ENCODE measurements at regions not wholly inside any gene's neighbourhood (a gene's known extent, or its start where the extent isn't known, plus 50 kb on each side); places are given as distances from the start of the nearest gene placed in this dataset.

- Histone ChIP-seq H3F3A (replicated peaks; ENCODE audit: low read depth) (no peaks in the 10 kb centered on the region), H3K9me2 (ENCODE audit: insufficient read depth) (0 out of 2 replicates have a peak, but pooled peaks cover 4% of the 10 kb centered on the region), H3K36me3 (ENCODE audit: insufficient read depth) (no peaks in the 10 kb centered on the region), H3K4me1 (ENCODE audit: insufficient read depth) (peaks cover 7% of the 10 kb centered on the region; the same call in 1 of the 2 replicates), H3K27me3 (ENCODE audit: insufficient read depth) (no peaks in the 10 kb centered on the region), H3K4me3 (no peak overlapping the region), H3K79me2 (replicated peaks; ENCODE audit: insufficient read depth) (no peaks in the 10 kb centered on the region), H3K4me2 (no peak overlapping the region), H3K27ac (ENCODE audit: low read depth) (no peak overlapping the region), H2AFZ (no peak overlapping the region), H4K20me1 (replicated peaks; ENCODE audit: insufficient read depth) (no peaks in the 10 kb centered on the region)
- no peaks in the 10 kb centered on the region for H3K9me3 Mint-ChIP-seq
- no peaks in the 10 kb centered on the region for H3K27me3 Mint-ChIP-seq (ENCODE audit: insufficient read depth, low read depth, poor library complexity)
- 0 out of 2 replicates have a peak overlapping the region, but pooled peaks have one; percentile 4 for H3K27ac Mint-ChIP-seq
- H3K4me3 Mint-ChIP-seq = no peak overlapping the region
- no peak for TF ChIP-seq ZNF114 (CRISPR knock-in tag; IDR thresholded peaks at IDR 0.05)
- TF ChIP-seq ZNF331 (CRISPR knock-in tag; IDR thresholded peaks at IDR 0.05; ENCODE audit: low read depth) = no peak
- TF ChIP-seq NANOG (IDR thresholded peaks at IDR 0.05; ENCODE audit: borderline replicate concordance) = no peak
- TF ChIP-seq CTCF (conservative IDR thresholded peaks at IDR 0.05; ENCODE audit: low read depth in 2 of 2) = no peak
- TF ChIP-seq POLR2AphosphoS5 (IDR thresholded peaks at IDR 0.05; ENCODE audit: low read depth) = no peak
- no peak for TF ChIP-seq ETS1 (IDR thresholded peaks at IDR 0.05)
- TF ChIP-seq EZH2phosphoT487 (IDR thresholded peaks at IDR 0.05; ENCODE audit: unreplicated experiment) = no peak
- TF ChIP-seq CREB1 (CRISPR knock-in tag; IDR thresholded peaks at IDR 0.05; ENCODE audit: low read depth) = no peak
- TF ChIP-seq STAT1 (IDR thresholded peaks at IDR 0.05; ENCODE audit: unreplicated experiment) = no peak
- TF ChIP-seq, protein P1, sequence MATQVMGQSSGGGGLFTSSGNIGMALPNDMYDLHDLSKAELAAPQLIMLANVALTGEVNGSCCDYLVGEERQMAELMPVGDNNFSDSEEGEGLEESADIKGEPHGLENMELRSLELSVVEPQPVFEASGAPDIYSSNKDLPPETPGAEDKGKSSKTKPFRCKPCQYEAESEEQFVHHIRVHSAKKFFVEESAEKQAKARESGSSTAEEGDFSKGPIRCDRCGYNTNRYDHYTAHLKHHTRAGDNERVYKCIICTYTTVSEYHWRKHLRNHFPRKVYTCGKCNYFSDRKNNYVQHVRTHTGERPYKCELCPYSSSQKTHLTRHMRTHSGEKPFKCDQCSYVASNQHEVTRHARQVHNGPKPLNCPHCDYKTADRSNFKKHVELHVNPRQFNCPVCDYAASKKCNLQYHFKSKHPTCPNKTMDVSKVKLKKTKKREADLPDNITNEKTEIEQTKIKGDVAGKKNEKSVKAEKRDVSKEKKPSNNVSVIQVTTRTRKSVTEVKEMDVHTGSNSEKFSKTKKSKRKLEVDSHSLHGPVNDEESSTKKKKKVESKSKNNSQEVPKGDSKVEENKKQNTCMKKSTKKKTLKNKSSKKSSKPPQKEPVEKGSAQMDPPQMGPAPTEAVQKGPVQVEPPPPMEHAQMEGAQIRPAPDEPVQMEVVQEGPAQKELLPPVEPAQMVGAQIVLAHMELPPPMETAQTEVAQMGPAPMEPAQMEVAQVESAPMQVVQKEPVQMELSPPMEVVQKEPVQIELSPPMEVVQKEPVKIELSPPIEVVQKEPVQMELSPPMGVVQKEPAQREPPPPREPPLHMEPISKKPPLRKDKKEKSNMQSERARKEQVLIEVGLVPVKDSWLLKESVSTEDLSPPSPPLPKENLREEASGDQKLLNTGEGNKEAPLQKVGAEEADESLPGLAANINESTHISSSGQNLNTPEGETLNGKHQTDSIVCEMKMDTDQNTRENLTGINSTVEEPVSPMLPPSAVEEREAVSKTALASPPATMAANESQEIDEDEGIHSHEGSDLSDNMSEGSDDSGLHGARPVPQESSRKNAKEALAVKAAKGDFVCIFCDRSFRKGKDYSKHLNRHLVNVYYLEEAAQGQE (IDR thresholded peaks at IDR 0.05; ENCODE audit: unreplicated experiment) = no peak
- no peak for TF ChIP-seq EZH2 (IDR thresholded peaks at IDR 0.05; ENCODE audit: low read depth, unreplicated experiment)
- no peak for TF ChIP-seq ZNF462 (CRISPR knock-in tag; IDR thresholded peaks at IDR 0.05)
- TF ChIP-seq JUNB (IDR thresholded peaks at IDR 0.05; ENCODE audit: unreplicated experiment) = no peak
- no peak for DNase-seq (ENCODE audit: low spot score)
- ATAC-seq = no peak
- peaks cover 12% of the 10 kb centered on the region; the same call in 2 of the 3 replicates for H3K4me1 Mint-ChIP-seq
- no peaks in the 10 kb centered on the region for H3K36me3 Mint-ChIP-seq (ENCODE audit: low read depth)
Observed at GRCh38 chr5:118336468-118336867, 651.9 kb downstream of the DTWD2 start.

All from GM23338 (cell line).